Cardiac muscle cell (in vitro differentiated cells and primary cell): ENCODE measurements at regions not wholly inside any gene's neighbourhood (a gene's known extent, or its start where the extent isn't known, plus 50 kb on each side); places are given as distances from the start of the nearest gene placed in this dataset.

ENCODE experiments used
- DNase-seq, 2 donors: peaks; one replicate each; pipeline versions ENCODE4 v3.0.0 to v3.0.0-alpha.2; 2010 to 2017; ENCODE audit warnings: low read depth in 1 of 2, low spot score in 1 of 2
- H3K27ac ChIP-seq: fragments of 200-600 bp; sonication (generic); 2 replicates; pipeline ENCODE4 v1.5.1; 2016
- H3K27me3 ChIP-seq: fragments of 200-600 bp; sonication (generic); 2 replicates; pipeline ENCODE4 v1.6.0; 2016; ENCODE audit warnings: control low read depth
- H3K36me3 ChIP-seq: fragments of 200-600 bp; sonication (generic); 2 replicates; pipeline ENCODE4 v1.5.1; 2016; ENCODE audit warnings: control low read depth
- H3K4me1 ChIP-seq: fragments of 200-600 bp; sonication (generic); 2 replicates; pipeline ENCODE4 v1.8.1; 2017; ENCODE audit warnings: low read depth, mild to moderate bottlenecking, mixed run types
- H3K4me3 ChIP-seq: fragments of 200-600 bp; sonication (generic); 2 replicates; pipeline ENCODE4 v1.5.1; 2016; ENCODE audit warnings: mild to moderate bottlenecking
- H3K9me3 ChIP-seq: fragments of 200-600 bp; sonication (generic); 2 replicates; pipeline ENCODE4 v1.5.1; 2017; ENCODE audit warnings: low read depth, mild to moderate bottlenecking, control low read depth
- CTCF ChIP-seq: IDR thresholded peaks from 2 replicates; pipeline ENCODE4 v1.5.1; 2012; ENCODE audit warnings: low read depth, mild to moderate bottlenecking, low read length

GRCh38 chr16:86403541-86404163 lies 106.7 kb upstream of the FOXF1 start:
- H3K9me3 ChIP-seq = no peaks in the 10 kb centered on the region
- H3K4me1 ChIP-seq = peaks cover 10% of the 10 kb centered on the region
- no peaks in the 10 kb centered on the region for H3K27me3 ChIP-seq
- no peak overlapping the region for H3K4me3 ChIP-seq
- TF ChIP-seq CTCF = peak; percentile 25
- peak in 1 of 2 donors; percentile 58 for DNase-seq
- H3K27ac ChIP-seq = no peak overlapping the region
- H3K36me3 ChIP-seq = no peaks in the 10 kb centered on the region

GRCh38 chr16:86404678-86405077 lies 105.6 kb upstream of the FOXF1 start:
- Histone ChIP-seq H3K9me3 (no peaks in the 10 kb centered on the region), H3K27ac (no peak overlapping the region), H3K4me3 (no peak overlapping the region), H3K27me3 (no peaks in the 10 kb centered on the region), H3K36me3 (no peaks in the 10 kb centered on the region), H3K4me1 (peaks cover 10% of the 10 kb centered on the region)
- TF ChIP-seq CTCF = no peak
- no peak for DNase-seq

GRCh38 chr16:86405319-86405718 lies 105.0 kb upstream of the FOXF1 start:
- Histone ChIP-seq H3K4me3 (no peak overlapping the region), H3K27ac (no peak overlapping the region), H3K4me1 (peaks cover 10% of the 10 kb centered on the region), H3K9me3 (no peaks in the 10 kb centered on the region), H3K36me3 (no peaks in the 10 kb centered on the region), H3K27me3 (no peaks in the 10 kb centered on the region)
- no peak for DNase-seq
- no peak for TF ChIP-seq CTCF

- Histone ChIP-seq H3K36me3 (no peaks in the 10 kb centered on the region), H3K27ac (no peak overlapping the region), H3K4me3 (no peak overlapping the region), H3K4me1 (peaks cover 10% of the 10 kb centered on the region), H3K9me3 (no peaks in the 10 kb centered on the region), H3K27me3 (no peaks in the 10 kb centered on the region)
- peak in 1 of 2 donors; percentile 39 for DNase-seq
- TF ChIP-seq CTCF = no peak
These were observed 104.3 kb upstream of the FOXF1 start for GRCh38 chr16:86406056-86406455.

- H3K36me3 ChIP-seq = no peaks in the 10 kb centered on the region
- H3K4me3 ChIP-seq = no peak overlapping the region
- H3K27me3 ChIP-seq = no peaks in the 10 kb centered on the region
- H3K4me1 ChIP-seq = peaks cover 8% of the 10 kb centered on the region
- no peak for TF ChIP-seq CTCF
- no peak for DNase-seq
- H3K9me3 ChIP-seq = no peaks in the 10 kb centered on the region
- no peak overlapping the region for H3K27ac ChIP-seq
These were observed 101.6 kb upstream of the FOXF1 start for GRCh38 chr16:86408685-86409084.
